HCEC 1CT (cell line): ENCODE measurements at regions not wholly inside any gene's neighbourhood (a gene's known extent, or its start where the extent isn't known, plus 50 kb on each side); places are given as distances from the start of the nearest gene placed in this dataset.

Experiments used
- DNase-seq: peaks from one replicate; pipeline ENCODE4 v3.0.0-alpha.2; 2017

- no peak for DNase-seq
These were observed 203.0 kb downstream of the RWDD3 start for GRCh38 chr1:95437011-95437410.

- no peak for DNase-seq
These were observed 203.8 kb downstream of the RWDD3 start for GRCh38 chr1:95437781-95438180.

- no peak for DNase-seq
These were observed 204.4 kb downstream of the RWDD3 start for GRCh38 chr1:95438218-95438948.

GRCh38 chr1:95440511-95440910, 206.5 kb downstream of the RWDD3 start:
- DNase-seq = no peak

GRCh38 chr1:95449516-95449915, 215.5 kb downstream of the RWDD3 start:
- DNase-seq = no peak

GRCh38 chr1:95451054-95451453, 217.0 kb downstream of the RWDD3 start:
- DNase-seq = no peak

- no peak for DNase-seq
These were observed 217.9 kb downstream of the RWDD3 start for GRCh38 chr1:95451904-95452303.

GRCh38 chr1:95453053-95453452, 219.0 kb downstream of the RWDD3 start:
- DNase-seq = no peak

GRCh38 chr1:95467036-95467435, 233.0 kb downstream of the RWDD3 start:
- DNase-seq = no peak

- no peak for DNase-seq
These were observed 241.9 kb downstream of the RWDD3 start for GRCh38 chr1:95475686-95476457.

GRCh38 chr1:95496307-95496706, 262.3 kb downstream of the RWDD3 start:
- no peak for DNase-seq

- DNase-seq = no peak
These were observed 262.8 kb downstream of the RWDD3 start for GRCh38 chr1:95496773-95497172.

- DNase-seq = no peak
These were observed 263.6 kb downstream of the RWDD3 start for GRCh38 chr1:95497566-95497965.

- no peak for DNase-seq
These were observed 269.4 kb downstream of the RWDD3 start for GRCh38 chr1:95503278-95504030.

- no peak for DNase-seq
These were observed 270.3 kb downstream of the RWDD3 start for GRCh38 chr1:95504321-95504720.

GRCh38 chr1:95506736-95507414, 272.9 kb downstream of the RWDD3 start:
- DNase-seq = no peak

GRCh38 chr1:95509989-95510388, 276.0 kb downstream of the RWDD3 start:
- DNase-seq = no peak

GRCh38 chr1:95512925-95513324, 278.9 kb downstream of the RWDD3 start:
- no peak for DNase-seq

GRCh38 chr1:95517506-95517905, 283.5 kb downstream of the RWDD3 start:
- DNase-seq = no peak

GRCh38 chr1:95518310-95518709, 284.3 kb downstream of the RWDD3 start:
- no peak for DNase-seq

GRCh38 chr1:95520390-95520789, 286.4 kb downstream of the RWDD3 start:
- no peak for DNase-seq

- DNase-seq = no peak
These were observed 298.3 kb downstream of the RWDD3 start for GRCh38 chr1:95532335-95532734.

- DNase-seq = no peak
These were observed 301.0 kb downstream of the RWDD3 start for GRCh38 chr1:95534985-95535384.
